CD14-positive monocyte (primary cell): ENCODE measurements at regions not wholly inside any gene's neighbourhood (a gene's known extent, or its start where the extent isn't known, plus 50 kb on each side); places are given as distances from the start of the nearest gene placed in this dataset.

Experiments used
- DNase-seq, 3 donors: peaks; one replicate each; pipeline ENCODE4 v3.0.0-alpha.2; 2011 to 2022
- H2AFZ ChIP-seq: 2 replicates; pipeline ENCODE4 v1.6.0; 2012; ENCODE audit warnings: mild to moderate bottlenecking, low read depth, low read length, inconsistent platforms; ENCODE audit not compliant: insufficient read depth, poor library complexity, severe bottlenecking
- H3K27ac ChIP-seq, 2 donors: 1 replicate in 1 of 2; 2 replicates in 1 of 2; pipeline ENCODE4 v1.5.1; 2012 to 2013; ENCODE audit warnings: low read length in 2 of 2, control low read depth in 1 of 2, inconsistent platforms in 1 of 2, low read depth in 1 of 2, mild to moderate bottlenecking in 1 of 2
- H3K27me3 ChIP-seq, 2 donors: one replicate each; pipeline versions ENCODE4 v1.6.0 to v1.6.1; 2011 to 2013; ENCODE audit warnings: low read length in 2 of 2; ENCODE audit not compliant: control insufficient read depth in 2 of 2, insufficient read depth in 2 of 2
- H3K36me3 ChIP-seq, 2 donors: replicated peaks in 1 of 2; 1 replicate in 1 of 2; 2 replicates in 1 of 2; pipeline versions ENCODE4 v1.5.1 to v1.6.1; 2012 to 2013; ENCODE audit warnings: low read length in 2 of 2, control low read depth in 1 of 2, inconsistent platforms in 1 of 2, mild to moderate bottlenecking in 1 of 2; ENCODE audit not compliant: insufficient read depth in 2 of 2, control insufficient read depth in 1 of 2
- H3K4me1 ChIP-seq, 2 donors: 1 replicate in 1 of 2; 2 replicates in 1 of 2; pipeline versions ENCODE4 v1.5.1 to v1.6.1; 2012 to 2013; ENCODE audit warnings: low read length in 2 of 2, control low read depth in 1 of 2, inconsistent platforms in 1 of 2, mild to moderate bottlenecking in 1 of 2, moderate library complexity in 1 of 2; ENCODE audit not compliant: insufficient read depth in 2 of 2, control insufficient read depth in 1 of 2
- H3K4me2 ChIP-seq: replicated peaks from 2 replicates; pipeline ENCODE3; 2012; ENCODE audit warnings: low read length, moderate library complexity, mild to moderate bottlenecking; ENCODE audit not compliant: poor library complexity, severe bottlenecking; ENCODE audit errors: extremely low read depth
- H3K4me3 ChIP-seq, 3 experiments: fragments of 200-600 bp in 1 of 3; sonication (generic) in 1 of 3; replicated peaks in 1 of 3; 1 replicate in 2 of 3; 2 replicates in 1 of 3; pipeline ENCODE4 v1.5.1; 2011 to 2013; ENCODE audit warnings: low read length in 3 of 3, mild to moderate bottlenecking in 3 of 3, control low read depth in 2 of 3, low read depth in 2 of 3, inconsistent platforms in 1 of 3, moderate library complexity in 1 of 3
- H3K79me2 ChIP-seq: 2 replicates; pipeline ENCODE4 v1.6.0; 2012; ENCODE audit warnings: mild to moderate bottlenecking, control low read depth, inconsistent platforms, low read length, moderate library complexity; ENCODE audit not compliant: insufficient read depth
- H3K9ac ChIP-seq: 2 replicates; pipeline ENCODE4 v1.6.0; 2017; ENCODE audit warnings: low read length, mild to moderate bottlenecking; ENCODE audit not compliant: insufficient read depth, poor library complexity, severe bottlenecking
- H3K9me3 ChIP-seq, 2 donors: replicated peaks in 1 of 2; 1 replicate in 1 of 2; 2 replicates in 1 of 2; pipeline versions ENCODE4 v1.5.1 to v1.6.1; 2012 to 2013; ENCODE audit warnings: low read length in 2 of 2, control low read depth in 1 of 2; ENCODE audit not compliant: control insufficient read depth in 1 of 2, insufficient read depth in 1 of 2
- H4K20me1 ChIP-seq: 2 replicates; pipeline ENCODE4 v1.6.0; 2012; ENCODE audit warnings: mild to moderate bottlenecking, low read length, control low read depth, moderate library complexity; ENCODE audit not compliant: insufficient read depth
- H3K27ac Mint-ChIP-seq, 7 donors: one replicate each; pipeline ENCODE4 v1.8.0; 2020; ENCODE audit warnings: mild to moderate bottlenecking in 7 of 7, mixed read lengths in 7 of 7, moderate library complexity in 6 of 7, inconsistent platforms in 2 of 7
- H3K27me3 Mint-ChIP-seq, 3 donors: one replicate each; pipeline ENCODE4 v1.8.0; 2021 to 2022; ENCODE audit warnings: low read depth in 3 of 3, mild to moderate bottlenecking in 3 of 3, mixed read lengths in 3 of 3, moderate library complexity in 3 of 3, inconsistent platforms in 1 of 3
- H3K36me3 Mint-ChIP-seq, 2 donors: one replicate each; pipeline ENCODE4 v1.8.0; 2020; ENCODE audit warnings: mixed read lengths in 2 of 2, inconsistent platforms in 1 of 2, mild to moderate bottlenecking in 1 of 2
- H3K4me1 Mint-ChIP-seq: one replicate; pipeline ENCODE4 v1.8.0; 2020; ENCODE audit warnings: mild to moderate bottlenecking, mixed read lengths
- H3K4me3 Mint-ChIP-seq, 2 donors: one replicate each; pipeline ENCODE4 v1.8.0; 2020; ENCODE audit warnings: mild to moderate bottlenecking in 2 of 2, mixed read lengths in 2 of 2, moderate library complexity in 1 of 2
- H3K9me3 Mint-ChIP-seq, 7 donors: one replicate each; pipeline ENCODE4 v1.8.0; 2020 to 2022; ENCODE audit warnings: mixed read lengths in 7 of 7, mild to moderate bottlenecking in 6 of 7, moderate library complexity in 6 of 7, inconsistent platforms in 2 of 7
- WGBS: methylation state at CpG from one replicate; pipeline ENCODE4 v1.1.5; 2013; ENCODE audit warnings: missing lambda C conversion rate; ENCODE audit not compliant: insufficient coverage; 5-methylcytosine and 5-hydroxymethylcytosine counted together
- intact Hi-C, 2 donors: fragments of 100-400 bp; cut with micrococcal nuclease; formaldehyde crosslinking; loops; one replicate each; pipeline versions ENCODE4 v1.15.0 to v1.15.1; 2023
- TF ChIP-seq, protein P1 (sequence below): fragments of 200-600 bp; IDR thresholded peaks from one replicate; pipeline ENCODE4 v1.8.0; 2022; ENCODE audit warnings: antibody characterized with exemption, mild to moderate bottlenecking

- Histone ChIP-seq H4K20me1 (no peaks in the 10 kb centered on the region), H3K9ac (no peak overlapping the region), H3K4me3 (no peak overlapping the region), H3K9me3 (no peaks in the 10 kb centered on the region), H2AFZ (no peak overlapping the region), H3K4me2 (no peak overlapping the region), H3K36me3 (no peaks in the 10 kb centered on the region), H3K27me3 (no peaks in the 10 kb centered on the region), H3K79me2 (no peaks in the 10 kb centered on the region), H3K27ac (no peak overlapping the region), H3K4me1 (no peaks in the 10 kb centered on the region)
- H3K36me3 Mint-ChIP-seq: no peaks in the 10 kb centered on the region
- no peak overlapping the region for H3K27ac Mint-ChIP-seq
- TF ChIP-seq, protein P1, sequence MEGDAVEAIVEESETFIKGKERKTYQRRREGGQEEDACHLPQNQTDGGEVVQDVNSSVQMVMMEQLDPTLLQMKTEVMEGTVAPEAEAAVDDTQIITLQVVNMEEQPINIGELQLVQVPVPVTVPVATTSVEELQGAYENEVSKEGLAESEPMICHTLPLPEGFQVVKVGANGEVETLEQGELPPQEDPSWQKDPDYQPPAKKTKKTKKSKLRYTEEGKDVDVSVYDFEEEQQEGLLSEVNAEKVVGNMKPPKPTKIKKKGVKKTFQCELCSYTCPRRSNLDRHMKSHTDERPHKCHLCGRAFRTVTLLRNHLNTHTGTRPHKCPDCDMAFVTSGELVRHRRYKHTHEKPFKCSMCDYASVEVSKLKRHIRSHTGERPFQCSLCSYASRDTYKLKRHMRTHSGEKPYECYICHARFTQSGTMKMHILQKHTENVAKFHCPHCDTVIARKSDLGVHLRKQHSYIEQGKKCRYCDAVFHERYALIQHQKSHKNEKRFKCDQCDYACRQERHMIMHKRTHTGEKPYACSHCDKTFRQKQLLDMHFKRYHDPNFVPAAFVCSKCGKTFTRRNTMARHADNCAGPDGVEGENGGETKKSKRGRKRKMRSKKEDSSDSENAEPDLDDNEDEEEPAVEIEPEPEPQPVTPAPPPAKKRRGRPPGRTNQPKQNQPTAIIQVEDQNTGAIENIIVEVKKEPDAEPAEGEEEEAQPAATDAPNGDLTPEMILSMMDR: no peak
- 100% methylated on average over 3 of the region's 3 CpGs for WGBS
- DNase-seq: no peak
- intact Hi-C loops: no loop called here
- peaks cover 0 to 7% (median 2%) of the 10 kb centered on the region in 7 donors for H3K9me3 Mint-ChIP-seq
- peaks cover 0 to 3% (median 2%) of the 10 kb centered on the region in 3 donors for H3K27me3 Mint-ChIP-seq
- no peaks in the 10 kb centered on the region for H3K4me1 Mint-ChIP-seq
- H3K4me3 Mint-ChIP-seq: no peak overlapping the region
These were observed 157.0 kb upstream of the TRPC7 start for GRCh38 chr5:136522217-136522956.

DNA sequence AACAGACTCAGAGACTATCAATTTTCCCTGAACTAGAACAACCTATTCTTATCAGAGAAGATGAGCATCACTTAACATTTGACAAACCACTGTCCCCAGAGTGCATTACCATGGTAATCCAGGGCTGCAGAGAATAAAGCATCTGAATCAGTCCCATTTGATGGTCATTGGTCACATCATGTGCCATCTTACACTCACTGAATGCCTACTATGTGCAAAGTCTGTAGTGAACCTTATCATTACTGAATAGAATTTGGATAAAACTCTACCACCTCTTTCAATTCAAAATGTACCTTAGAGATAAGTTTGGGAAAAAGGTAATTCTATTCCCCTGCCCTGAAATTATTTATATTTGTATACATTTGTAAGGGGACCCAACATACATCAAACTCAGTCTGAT, 156.4 kb upstream of the TRPC7 start:
- H3K36me3 Mint-ChIP-seq: no peaks in the 10 kb centered on the region
- DNase-seq: no peak
- H3K27me3 Mint-ChIP-seq: peaks cover 0 to 3% (median 2%) of the 10 kb centered on the region in 3 donors
- no peaks in the 10 kb centered on the region for H3K4me1 Mint-ChIP-seq
- Histone ChIP-seq H3K4me1 (no peaks in the 10 kb centered on the region), H4K20me1 (no peaks in the 10 kb centered on the region), H3K36me3 (no peaks in the 10 kb centered on the region), H3K79me2 (no peaks in the 10 kb centered on the region), H3K27ac (no peak overlapping the region), H2AFZ (no peak overlapping the region), H3K4me2 (no peak overlapping the region), H3K27me3 (no peaks in the 10 kb centered on the region), H3K9ac (no peak overlapping the region), H3K9me3 (no peaks in the 10 kb centered on the region), H3K4me3 (no peak overlapping the region)
- TF ChIP-seq, protein P1: no peak
- peaks cover 0 to 7% (median 2%) of the 10 kb centered on the region in 7 donors for H3K9me3 Mint-ChIP-seq
- H3K4me3 Mint-ChIP-seq: no peak overlapping the region
- H3K27ac Mint-ChIP-seq: no peak overlapping the region
- intact Hi-C loops: no loop called here
